SJSA1 (cell line): ENCODE measurements at regions not wholly inside any gene's neighbourhood (a gene's known extent, or its start where the extent isn't known, plus 50 kb on each side); places are given as distances from the start of the nearest gene placed in this dataset.

Source experiments
- DNase-seq, 2 experiments: peaks; one replicate each; pipeline ENCODE4 v3.0.0-alpha.2; 2015 to 2020; ENCODE audit warnings: low spot score in 2 of 2, low read depth in 1 of 2
- H3K27ac ChIP-seq: fragments of 250-450 bp; sonication (Bioruptor Pico); 2 replicates; pipeline ENCODE4 v1.5.1; 2020; ENCODE audit warnings: mild to moderate bottlenecking, moderate library complexity
- H3K27me3 ChIP-seq: fragments of 250-450 bp; sonication (Bioruptor Pico); replicated peaks from 2 replicates; pipeline ENCODE4 v1.5.1; 2020; ENCODE audit warnings: mild to moderate bottlenecking, moderate library complexity
- H3K36me3 ChIP-seq: fragments of 250-450 bp; sonication (Bioruptor Pico); 2 replicates; pipeline ENCODE4 v1.5.1; 2020; ENCODE audit warnings: mild to moderate bottlenecking
- H3K4me1 ChIP-seq: fragments of 250-450 bp; sonication (Bioruptor Pico); replicated peaks from 2 replicates; pipeline ENCODE4 v1.6.1; 2021; ENCODE audit warnings: mild to moderate bottlenecking
- H3K4me3 ChIP-seq: fragments of 250-450 bp; sonication (Bioruptor Pico); 2 replicates; pipeline ENCODE4 v1.5.1; 2020; ENCODE audit warnings: mild to moderate bottlenecking
- H3K9me3 ChIP-seq: fragments of 250-450 bp; sonication (Bioruptor Pico); replicated peaks from 2 replicates; pipeline ENCODE4 v1.5.1; 2020; ENCODE audit warnings: mild to moderate bottlenecking

DNA sequence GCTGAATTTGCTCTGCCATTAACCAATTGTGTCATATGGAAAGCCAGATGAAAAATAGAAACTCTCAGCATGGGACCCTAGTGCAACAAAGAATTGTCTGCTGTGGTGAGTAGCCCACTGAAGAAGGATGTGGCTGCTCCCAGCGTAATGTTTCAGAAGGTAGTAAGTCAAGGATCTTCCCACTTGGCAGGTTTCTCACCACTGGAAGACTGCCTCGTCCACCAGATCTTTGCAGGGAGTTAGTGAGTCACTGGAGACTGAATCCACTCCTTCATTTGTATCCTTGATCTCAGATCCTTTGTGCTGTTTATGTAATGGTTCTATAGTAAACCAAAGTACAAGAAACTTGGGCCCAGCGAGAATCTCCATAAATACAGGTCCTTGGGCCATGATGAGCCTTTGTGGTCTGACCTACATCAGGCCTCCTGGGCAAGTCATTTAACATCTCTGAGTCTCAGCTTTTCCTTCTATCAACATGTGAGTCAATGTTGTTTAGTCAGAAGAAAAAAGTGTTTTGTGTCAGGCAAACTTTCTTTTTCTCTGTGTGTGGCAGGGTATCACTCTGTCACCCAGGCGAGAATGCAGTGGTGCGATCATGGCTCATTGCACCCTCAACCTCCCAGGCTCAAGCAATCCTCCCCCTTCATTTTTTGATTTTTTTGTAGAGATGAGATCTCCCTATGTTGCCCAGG lies 78.0 kb upstream of the CCDC160 start:
- Histone ChIP-seq H3K4me1 (no peaks in the 10 kb centered on the region), H3K27ac (no peak overlapping the region), H3K4me3 (no peak overlapping the region), H3K27me3 (no peaks in the 10 kb centered on the region), H3K36me3 (no peaks in the 10 kb centered on the region), H3K9me3 (no peaks in the 10 kb centered on the region)
- DNase-seq: peak in 1 of 2 experiments; percentile 0

DNA sequence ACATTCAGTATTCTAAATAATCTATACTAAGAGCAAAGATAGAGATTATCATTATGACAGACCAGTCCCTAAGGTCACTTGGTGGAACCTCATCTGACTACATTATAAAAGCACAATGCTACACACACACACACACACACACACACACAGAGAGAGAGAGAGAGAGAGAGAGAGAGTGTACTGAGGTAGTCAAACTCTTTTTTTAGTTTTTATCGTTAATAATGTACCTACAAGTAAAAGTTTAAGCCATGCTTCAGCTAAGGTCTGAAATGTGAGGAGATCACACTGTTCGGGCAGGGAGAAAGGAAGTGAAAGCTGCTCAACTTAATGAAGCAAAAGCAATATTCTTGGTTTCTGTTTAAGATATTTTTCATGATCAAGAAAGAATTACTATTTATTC lies 75.8 kb upstream of the CCDC160 start:
- Histone ChIP-seq H3K36me3 (no peaks in the 10 kb centered on the region), H3K4me1 (no peaks in the 10 kb centered on the region), H3K4me3 (no peak overlapping the region), H3K27me3 (no peaks in the 10 kb centered on the region), H3K9me3 (no peaks in the 10 kb centered on the region), H3K27ac (no peak overlapping the region)
- no peak for DNase-seq

DNA sequence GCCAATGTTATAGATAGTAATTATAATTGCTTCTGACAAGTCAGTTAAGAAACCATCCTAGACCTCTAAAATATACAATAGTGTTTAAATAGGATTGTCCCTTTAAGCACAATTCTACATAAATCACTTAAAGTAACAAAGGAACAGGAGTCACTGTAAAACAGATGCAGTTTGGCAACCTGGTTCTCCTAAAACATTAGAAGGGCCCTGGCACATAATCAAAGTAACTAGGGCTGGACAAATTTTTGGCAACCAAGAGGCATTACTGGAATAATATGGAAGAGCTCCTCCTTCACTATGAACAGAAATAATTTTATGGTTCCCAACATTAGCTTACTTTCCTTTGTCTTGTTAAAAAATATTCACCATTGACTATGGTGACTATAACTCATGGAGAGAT lies 75.0 kb upstream of the CCDC160 start:
- DNase-seq: no peak
- Histone ChIP-seq H3K27ac (no peak overlapping the region), H3K9me3 (no peaks in the 10 kb centered on the region), H3K4me3 (no peak overlapping the region), H3K36me3 (no peaks in the 10 kb centered on the region), H3K27me3 (no peaks in the 10 kb centered on the region), H3K4me1 (no peaks in the 10 kb centered on the region)

DNA sequence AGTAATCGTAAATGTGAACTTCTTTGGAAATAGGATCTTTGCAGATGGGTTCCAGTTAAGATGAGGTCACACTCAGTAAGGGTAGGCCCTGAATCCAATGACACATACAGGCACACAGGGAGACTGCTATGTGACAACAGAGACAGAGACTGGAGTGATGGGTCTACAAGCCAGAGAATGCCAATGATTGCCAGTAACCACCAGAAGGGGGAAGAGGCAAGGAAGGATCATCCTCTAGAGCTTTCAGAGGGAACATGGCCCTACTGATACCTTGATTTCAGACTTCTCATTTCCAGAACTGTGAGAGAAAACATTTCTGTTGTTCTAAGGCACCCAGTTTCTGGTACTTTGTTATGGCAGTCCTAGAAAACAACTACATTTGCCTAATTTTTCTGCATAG lies 73.1 kb upstream of the CCDC160 start:
- H3K27me3 ChIP-seq: no peaks in the 10 kb centered on the region
- H3K27ac ChIP-seq: no peak overlapping the region
- no peaks in the 10 kb centered on the region for H3K4me1 ChIP-seq
- no peak for DNase-seq
- H3K4me3 ChIP-seq: no peak overlapping the region
- H3K36me3 ChIP-seq: no peaks in the 10 kb centered on the region
- no peaks in the 10 kb centered on the region for H3K9me3 ChIP-seq

DNA sequence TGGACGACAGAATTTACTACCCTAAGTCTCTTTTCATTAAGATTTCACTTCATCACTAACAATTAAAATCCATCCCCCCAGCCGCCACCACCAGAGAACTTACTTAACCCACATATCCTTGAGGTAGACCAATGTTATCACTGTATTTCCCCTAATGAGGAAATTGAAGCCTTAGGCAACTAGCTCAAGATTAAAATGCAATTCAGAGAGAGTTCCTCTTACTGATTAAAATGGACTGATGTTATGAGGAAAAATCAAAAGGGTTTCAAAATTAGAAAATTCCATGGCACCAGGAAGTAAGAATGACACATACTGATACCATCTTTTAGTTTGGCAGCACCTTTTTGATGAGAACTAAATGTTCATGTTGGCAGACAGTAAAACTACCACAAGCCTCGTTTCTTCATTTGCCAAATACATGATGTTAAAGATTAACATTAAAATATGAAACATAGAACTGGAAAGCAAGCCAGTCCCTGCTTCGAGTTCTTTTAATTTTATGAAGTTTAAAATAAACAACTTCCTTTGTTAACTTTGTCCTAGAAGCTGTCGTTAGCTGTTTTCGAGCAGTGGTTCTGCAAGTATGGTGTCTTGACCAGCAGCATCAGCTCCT lies 69.3 kb upstream of the CCDC160 start:
- no peak overlapping the region for H3K27ac ChIP-seq
- no peaks in the 10 kb centered on the region for H3K36me3 ChIP-seq
- no peaks in the 10 kb centered on the region for H3K9me3 ChIP-seq
- DNase-seq: no peak
- H3K27me3 ChIP-seq: peaks cover 3% of the 10 kb centered on the region
- H3K4me1 ChIP-seq: no peaks in the 10 kb centered on the region
- H3K4me3 ChIP-seq: no peak overlapping the region

DNA sequence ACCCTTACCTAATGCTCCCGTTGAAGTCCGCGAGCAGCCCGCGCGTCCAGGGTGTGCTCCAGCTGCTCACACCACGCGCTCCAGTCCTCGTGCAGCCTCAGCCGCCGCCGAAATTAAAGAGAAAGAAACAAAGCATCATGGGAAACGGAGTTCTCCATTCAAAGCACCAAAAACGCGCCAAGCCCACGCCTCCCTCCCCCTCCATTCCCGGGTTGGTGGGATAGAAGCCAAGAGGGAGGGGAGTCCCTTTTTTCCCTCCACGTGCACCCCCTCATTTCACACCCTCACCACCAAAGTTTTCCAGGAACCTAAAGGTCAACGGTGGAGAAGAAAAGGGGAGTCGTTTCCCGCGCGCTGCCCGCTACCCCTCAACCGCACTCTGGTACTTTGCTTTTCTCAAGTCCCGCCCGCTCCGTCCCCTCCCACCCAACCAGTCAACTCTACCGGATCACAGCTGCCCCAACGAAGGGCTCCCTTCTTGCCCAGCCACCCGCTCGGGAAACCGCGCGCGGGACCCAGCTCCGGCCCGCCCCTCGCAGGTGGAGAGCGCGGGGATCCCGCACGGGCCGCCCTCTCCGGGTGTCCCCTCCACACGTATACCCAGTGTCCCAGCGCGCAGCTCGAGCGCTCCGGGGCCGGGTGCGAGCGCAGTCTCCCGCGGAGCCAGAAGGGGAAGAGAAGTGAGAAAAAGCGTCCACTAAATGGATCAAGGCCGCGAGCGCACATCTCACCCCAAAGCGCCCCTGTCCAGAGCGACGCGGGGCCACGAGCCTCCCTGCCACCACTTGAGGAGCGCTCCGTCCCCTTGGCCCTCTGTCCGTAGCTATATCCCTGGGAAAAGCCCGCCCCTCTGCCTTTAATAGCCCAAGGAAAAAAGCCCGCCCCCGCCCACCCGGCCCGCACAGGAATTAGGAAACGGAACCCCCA lies 65.1 kb upstream of the CCDC160 start:
- H3K4me1 ChIP-seq: no peaks in the 10 kb centered on the region
- H3K27ac ChIP-seq: no peak overlapping the region
- peak in 1 of 2 experiments; percentile 4 for DNase-seq
- H3K9me3 ChIP-seq: no peaks in the 10 kb centered on the region
- H3K36me3 ChIP-seq: no peaks in the 10 kb centered on the region
- H3K4me3 ChIP-seq: peak overlapping the region; percentile 15
- H3K27me3 ChIP-seq: peaks cover 3% of the 10 kb centered on the region

DNA sequence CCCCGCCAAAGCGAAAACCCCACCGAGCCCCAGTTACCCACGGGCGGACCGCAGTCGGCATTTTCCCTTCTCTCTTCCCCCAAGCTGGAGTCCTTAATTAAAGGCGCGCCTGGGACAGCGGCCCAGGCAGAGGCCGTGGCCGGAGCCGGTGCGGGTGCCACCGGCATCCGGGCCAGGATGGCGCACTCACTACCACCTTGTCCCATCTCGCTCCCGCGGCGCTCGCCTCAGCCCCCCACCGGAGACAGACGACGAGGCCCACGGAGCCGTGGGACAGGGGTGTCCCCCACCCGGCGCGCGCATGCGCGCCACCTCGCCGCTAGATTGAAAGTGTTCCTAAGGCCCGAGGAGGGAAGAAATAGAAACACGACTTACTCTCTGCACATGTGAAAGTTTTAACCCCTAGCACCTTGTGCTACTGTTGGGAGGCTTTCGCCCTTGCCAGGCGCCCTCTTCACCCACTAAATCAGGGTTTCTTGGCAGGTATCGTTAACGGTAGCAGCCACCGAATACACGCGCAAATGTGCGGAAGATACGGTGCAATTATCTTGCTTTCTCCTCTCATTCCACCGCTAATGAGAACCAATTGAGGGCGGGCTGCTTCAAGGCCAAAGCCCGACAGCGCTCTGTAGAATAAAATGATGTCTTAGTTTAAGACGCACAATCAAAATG lies 64.3 kb upstream of the CCDC160 start:
- no peak overlapping the region for H3K27ac ChIP-seq
- peak overlapping the region; percentile 27 for H3K4me3 ChIP-seq
- no peaks in the 10 kb centered on the region for H3K4me1 ChIP-seq
- H3K9me3 ChIP-seq: no peaks in the 10 kb centered on the region
- H3K27me3 ChIP-seq: peaks cover 3% of the 10 kb centered on the region
- no peaks in the 10 kb centered on the region for H3K36me3 ChIP-seq
- peak in 1 of 2 experiments; percentile 1 for DNase-seq

DNA sequence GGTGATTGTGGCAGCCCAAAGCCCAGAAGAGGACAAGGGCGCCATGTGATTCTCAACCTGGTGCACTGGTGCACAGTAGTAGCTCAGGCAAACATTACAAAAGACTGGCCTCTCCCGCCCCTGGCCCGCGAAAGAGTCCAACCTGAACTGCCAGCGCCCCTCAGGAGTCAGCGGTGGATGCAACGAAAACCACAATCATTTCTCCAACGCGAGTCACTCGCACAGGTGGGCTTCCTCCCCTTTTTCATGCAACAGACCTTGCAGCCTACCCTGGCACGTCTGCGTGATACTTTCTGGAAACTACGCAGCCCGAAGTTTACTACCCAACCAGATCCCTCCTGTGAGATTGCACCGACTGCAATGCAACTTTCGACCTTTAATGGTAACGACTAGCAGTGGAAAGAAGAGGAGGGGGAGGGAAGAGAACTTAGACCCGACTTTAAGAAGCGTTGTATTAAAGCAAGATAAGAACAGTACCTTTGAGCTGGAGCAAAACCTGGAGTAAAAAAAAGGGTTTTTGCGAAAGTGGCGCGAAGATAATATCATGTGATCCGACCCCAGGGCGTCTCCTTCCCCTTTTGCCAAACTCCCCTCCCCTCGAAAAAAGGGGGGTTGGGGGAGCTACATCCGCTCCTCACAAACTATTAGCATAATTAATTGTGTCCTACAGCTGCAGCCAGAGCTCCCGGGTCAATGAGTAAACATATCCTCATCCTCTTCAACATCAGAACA lies 63.3 kb upstream of the CCDC160 start:
- H3K9me3 ChIP-seq: no peaks in the 10 kb centered on the region
- H3K4me3 ChIP-seq: no peak overlapping the region
- H3K27ac ChIP-seq: no peak overlapping the region
- H3K27me3 ChIP-seq: peaks cover 3% of the 10 kb centered on the region
- no peaks in the 10 kb centered on the region for H3K4me1 ChIP-seq
- no peak for DNase-seq
- H3K36me3 ChIP-seq: no peaks in the 10 kb centered on the region

DNA sequence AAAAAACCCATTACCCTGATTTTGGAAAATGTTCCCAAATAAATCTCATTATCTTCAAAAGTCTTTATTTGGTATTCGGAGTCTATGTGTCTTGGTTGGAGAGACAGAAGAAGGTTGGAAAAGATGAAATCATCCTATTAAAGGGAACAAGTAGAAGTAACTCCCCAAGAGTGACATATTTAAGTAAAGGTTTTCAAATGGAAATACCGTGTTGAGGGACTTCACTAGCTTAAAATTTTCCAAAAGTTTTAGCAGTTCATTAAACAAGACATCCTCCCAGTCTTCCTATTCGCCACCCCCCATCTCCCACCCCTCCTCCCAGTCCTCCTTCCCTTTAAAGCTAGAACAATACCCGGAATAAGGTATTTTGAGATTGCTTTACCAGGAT lies 62.7 kb upstream of the CCDC160 start:
- Histone ChIP-seq H3K9me3 (no peaks in the 10 kb centered on the region), H3K27ac (no peak overlapping the region), H3K4me3 (no peak overlapping the region), H3K4me1 (no peaks in the 10 kb centered on the region), H3K36me3 (no peaks in the 10 kb centered on the region), H3K27me3 (peaks cover 3% of the 10 kb centered on the region)
- no peak for DNase-seq

DNA sequence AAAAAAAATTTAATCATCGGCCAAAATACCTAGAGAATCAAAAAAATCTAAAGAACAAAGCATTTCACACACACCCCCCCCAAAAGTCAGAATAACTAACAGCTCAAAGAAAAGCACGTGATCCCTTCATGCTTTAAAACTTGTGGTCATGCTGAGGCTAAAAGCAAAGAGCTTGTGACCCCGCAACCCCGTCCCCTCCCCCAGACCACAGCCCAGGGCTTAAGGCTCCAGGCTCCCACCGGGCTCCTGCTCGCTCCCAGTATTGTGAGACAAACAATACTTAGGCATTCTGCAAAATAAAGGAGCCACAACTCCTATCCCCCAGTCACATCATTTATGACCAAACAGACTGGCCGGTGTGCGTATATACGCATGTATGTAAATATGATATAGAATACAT lies 62.1 kb upstream of the CCDC160 start:
- H3K27me3 ChIP-seq: peaks cover 3% of the 10 kb centered on the region
- H3K9me3 ChIP-seq: no peaks in the 10 kb centered on the region
- no peak overlapping the region for H3K4me3 ChIP-seq
- no peak overlapping the region for H3K27ac ChIP-seq
- DNase-seq: no peak
- no peaks in the 10 kb centered on the region for H3K36me3 ChIP-seq
- H3K4me1 ChIP-seq: no peaks in the 10 kb centered on the region

DNA sequence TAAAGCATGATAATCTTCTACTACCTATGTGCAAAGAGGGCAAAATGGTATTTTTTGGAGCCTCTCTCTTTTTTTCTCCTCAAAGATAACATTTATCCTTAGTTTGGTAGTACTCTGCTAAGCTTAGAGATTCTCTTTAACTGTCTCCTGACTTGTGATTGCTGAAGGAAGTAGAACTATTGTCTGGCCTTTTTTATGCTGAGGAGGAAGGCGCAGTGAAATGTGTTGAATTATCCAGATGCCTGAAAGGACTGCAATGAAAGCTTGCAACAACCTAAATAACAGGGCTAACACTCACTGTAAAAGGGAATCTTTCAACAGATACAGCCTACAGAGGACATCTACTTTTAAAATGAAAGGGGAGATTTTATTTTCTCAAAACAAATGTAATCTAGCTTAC lies 59.5 kb upstream of the CCDC160 start:
- Histone ChIP-seq H3K4me3 (no peak overlapping the region), H3K27me3 (no peaks in the 10 kb centered on the region), H3K9me3 (no peaks in the 10 kb centered on the region), H3K36me3 (no peaks in the 10 kb centered on the region), H3K27ac (no peak overlapping the region), H3K4me1 (no peaks in the 10 kb centered on the region)
- no peak for DNase-seq

DNA sequence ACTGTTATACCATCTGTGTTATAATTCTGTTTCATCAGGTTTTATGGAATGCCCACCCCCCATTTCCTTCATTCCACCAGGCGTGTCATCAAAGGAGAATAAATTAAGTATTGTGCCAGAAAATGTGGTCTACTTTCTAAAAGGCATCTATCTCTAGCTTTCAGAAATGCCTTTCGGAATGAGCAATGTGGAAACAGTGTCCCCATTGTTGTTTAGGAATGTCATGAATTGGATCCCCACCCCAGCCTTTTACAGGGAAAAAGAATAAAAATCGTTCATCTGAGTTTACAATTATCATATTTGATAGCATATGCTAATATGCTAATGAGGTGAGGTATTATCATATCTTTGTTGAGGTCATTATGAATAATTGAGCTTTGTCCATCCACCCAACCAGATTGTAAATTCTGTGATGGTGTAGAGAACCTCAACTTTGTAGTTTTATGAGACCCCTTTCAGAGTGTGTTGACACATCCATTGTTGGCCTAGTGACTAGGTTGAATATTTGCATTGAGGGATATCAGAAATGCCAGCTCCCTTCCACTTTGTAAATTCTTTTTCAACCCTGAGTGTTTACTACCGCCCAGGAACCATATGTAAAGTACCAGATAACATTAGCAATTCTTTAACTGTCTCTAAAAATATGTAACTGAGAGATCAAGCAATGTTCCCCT lies 56.2 kb upstream of the CCDC160 start:
- H3K27me3 ChIP-seq: no peaks in the 10 kb centered on the region
- H3K9me3 ChIP-seq: no peaks in the 10 kb centered on the region
- H3K4me3 ChIP-seq: no peak overlapping the region
- no peaks in the 10 kb centered on the region for H3K4me1 ChIP-seq
- H3K27ac ChIP-seq: no peak overlapping the region
- no peaks in the 10 kb centered on the region for H3K36me3 ChIP-seq
- DNase-seq: no peak

DNA sequence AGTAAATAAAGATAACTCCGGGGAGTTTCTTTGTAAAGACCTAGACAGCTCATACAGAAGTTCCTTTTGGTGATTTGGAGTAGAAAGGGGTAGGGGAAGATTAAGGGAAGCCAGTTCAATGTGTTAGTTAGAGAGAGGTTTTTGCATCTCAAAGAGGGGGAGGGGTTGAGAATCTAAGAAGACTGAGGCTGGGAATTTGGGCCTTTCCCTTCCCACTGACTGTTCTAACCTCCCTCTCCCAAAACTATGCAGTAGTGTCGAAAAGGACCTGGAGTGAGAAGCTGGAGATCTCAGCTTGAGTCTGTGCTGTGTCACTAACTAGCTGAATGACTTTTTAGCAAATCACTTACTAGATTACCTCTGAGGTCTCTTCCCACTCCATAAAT lies 55.7 kb upstream of the CCDC160 start:
- H3K27me3 ChIP-seq: no peaks in the 10 kb centered on the region
- no peaks in the 10 kb centered on the region for H3K9me3 ChIP-seq
- no peaks in the 10 kb centered on the region for H3K4me1 ChIP-seq
- DNase-seq: no peak
- no peak overlapping the region for H3K27ac ChIP-seq
- H3K4me3 ChIP-seq: no peak overlapping the region
- no peaks in the 10 kb centered on the region for H3K36me3 ChIP-seq
